ENCODE measurements at regions not wholly inside any gene's neighbourhood (a gene's known extent, or its start where the extent isn't known, plus 50 kb on each side); places are given as distances from the start of the nearest gene placed in this dataset.

DNA sequence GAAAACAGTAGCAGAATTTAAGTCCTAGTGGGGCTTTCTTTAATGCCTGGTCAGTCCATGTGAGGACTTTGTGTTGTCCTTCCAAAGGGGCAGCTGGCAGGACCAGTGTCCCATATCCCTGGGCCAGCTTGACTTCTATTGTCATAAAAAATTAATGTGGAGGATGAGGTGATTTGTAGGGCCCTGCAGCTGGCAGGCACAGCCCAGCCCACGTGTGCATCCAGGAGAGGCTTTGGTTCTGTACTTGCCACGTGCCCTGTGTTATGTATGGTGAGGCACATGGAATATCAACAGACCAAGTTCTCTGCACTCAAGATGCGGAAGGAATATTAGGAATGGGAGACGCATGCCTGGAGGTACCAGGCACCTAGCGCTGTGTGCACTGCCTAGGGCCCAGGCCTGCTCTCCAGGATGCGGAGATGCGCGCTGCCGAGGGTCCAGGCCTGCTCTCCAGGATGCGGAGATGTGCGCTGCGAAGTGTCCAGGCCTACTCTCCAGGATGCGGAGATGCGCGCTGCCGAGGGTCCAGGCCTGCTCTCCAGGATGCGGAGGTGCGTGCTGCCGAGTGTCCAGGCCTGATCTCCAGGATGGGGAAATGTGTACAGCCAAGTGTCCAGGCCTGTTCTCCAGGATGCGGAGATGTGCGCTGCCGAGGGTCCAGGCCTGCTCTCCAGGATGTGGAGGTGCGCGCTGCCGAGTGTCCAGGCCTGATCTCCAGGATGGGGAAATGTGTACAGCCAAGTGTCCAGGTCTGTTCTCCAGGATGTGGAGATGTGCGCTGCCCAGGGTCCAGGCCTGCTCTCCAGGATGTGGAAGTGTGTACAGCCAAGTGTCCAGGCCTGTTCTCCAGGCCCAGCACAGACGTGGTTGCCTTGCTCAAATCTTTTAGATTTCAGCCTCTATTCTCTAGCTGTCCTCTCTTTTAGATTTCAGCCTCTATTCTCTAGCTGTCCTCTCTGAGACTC lies 183.3 kb upstream of the ROPN1 start:
- Histone ChIP-seq H3K9ac (ENCODE audit: low read depth in 1 of 2, low read length in 2 of 2) (no peak overlapping the region), H3K4me3 (ENCODE audit: low read depth in 1 of 3, low read length in 3 of 3) (no peak overlapping the region), H3K9me3 (ENCODE audit: control insufficient read depth in 4 of 4, low read length in 3 of 4) (no peaks in the 10 kb centered on the region), H3K36me3 (ENCODE audit: control insufficient read depth in 4 of 4, insufficient read depth in 3 of 4, low read depth in 1 of 4, low read length in 3 of 4) (no peaks in the 10 kb centered on the region), H3K27me3 (ENCODE audit: control insufficient read depth in 4 of 4, insufficient read depth in 4 of 4, low read length in 3 of 4) (no peaks in the 10 kb centered on the region), H3K27ac (ENCODE audit: low read depth in 1 of 2, low read length in 2 of 2) (no peak overlapping the region), H3K4me1 (ENCODE audit: control insufficient read depth in 4 of 4, insufficient read depth in 4 of 4, low read length in 3 of 4) (no peaks in the 10 kb centered on the region)
- no peak for DNase-seq (ENCODE audit: low spot score)
- TF ChIP-seq, protein P1, sequence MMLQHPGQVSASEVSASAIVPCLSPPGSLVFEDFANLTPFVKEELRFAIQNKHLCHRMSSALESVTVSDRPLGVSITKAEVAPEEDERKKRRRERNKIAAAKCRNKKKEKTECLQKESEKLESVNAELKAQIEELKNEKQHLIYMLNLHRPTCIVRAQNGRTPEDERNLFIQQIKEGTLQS (IDR thresholded peaks at IDR 0.05), result no peak
- TF ChIP-seq, protein P2, sequence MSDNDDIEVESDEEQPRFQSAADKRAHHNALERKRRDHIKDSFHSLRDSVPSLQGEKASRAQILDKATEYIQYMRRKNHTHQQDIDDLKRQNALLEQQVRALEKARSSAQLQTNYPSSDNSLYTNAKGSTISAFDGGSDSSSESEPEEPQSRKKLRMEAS (IDR thresholded peaks at IDR 0.05), result no peak
- TF ChIP-seq HNF4A (conservative IDR thresholded peaks at IDR 0.05) (no peak), YY1 (IDR thresholded peaks at IDR 0.05) (no peak), FOXA1 (IDR thresholded peaks at IDR 0.05) (no peak), FOXA2 (IDR thresholded peaks at IDR 0.05) (no peak)
- TF ChIP-seq, protein P3, sequence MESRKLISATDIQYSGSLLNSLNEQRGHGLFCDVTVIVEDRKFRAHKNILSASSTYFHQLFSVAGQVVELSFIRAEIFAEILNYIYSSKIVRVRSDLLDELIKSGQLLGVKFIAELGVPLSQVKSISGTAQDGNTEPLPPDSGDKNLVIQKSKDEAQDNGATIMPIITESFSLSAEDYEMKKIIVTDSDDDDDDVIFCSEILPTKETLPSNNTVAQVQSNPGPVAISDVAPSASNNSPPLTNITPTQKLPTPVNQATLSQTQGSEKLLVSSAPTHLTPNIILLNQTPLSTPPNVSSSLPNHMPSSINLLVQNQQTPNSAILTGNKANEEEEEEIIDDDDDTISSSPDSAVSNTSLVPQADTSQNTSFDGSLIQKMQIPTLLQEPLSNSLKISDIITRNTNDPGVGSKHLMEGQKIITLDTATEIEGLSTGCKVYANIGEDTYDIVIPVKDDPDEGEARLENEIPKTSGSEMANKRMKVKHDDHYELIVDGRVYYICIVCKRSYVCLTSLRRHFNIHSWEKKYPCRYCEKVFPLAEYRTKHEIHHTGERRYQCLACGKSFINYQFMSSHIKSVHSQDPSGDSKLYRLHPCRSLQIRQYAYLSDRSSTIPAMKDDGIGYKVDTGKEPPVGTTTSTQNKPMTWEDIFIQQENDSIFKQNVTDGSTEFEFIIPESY (IDR thresholded peaks at IDR 0.05), result no peak
- TF ChIP-seq, protein P4, sequence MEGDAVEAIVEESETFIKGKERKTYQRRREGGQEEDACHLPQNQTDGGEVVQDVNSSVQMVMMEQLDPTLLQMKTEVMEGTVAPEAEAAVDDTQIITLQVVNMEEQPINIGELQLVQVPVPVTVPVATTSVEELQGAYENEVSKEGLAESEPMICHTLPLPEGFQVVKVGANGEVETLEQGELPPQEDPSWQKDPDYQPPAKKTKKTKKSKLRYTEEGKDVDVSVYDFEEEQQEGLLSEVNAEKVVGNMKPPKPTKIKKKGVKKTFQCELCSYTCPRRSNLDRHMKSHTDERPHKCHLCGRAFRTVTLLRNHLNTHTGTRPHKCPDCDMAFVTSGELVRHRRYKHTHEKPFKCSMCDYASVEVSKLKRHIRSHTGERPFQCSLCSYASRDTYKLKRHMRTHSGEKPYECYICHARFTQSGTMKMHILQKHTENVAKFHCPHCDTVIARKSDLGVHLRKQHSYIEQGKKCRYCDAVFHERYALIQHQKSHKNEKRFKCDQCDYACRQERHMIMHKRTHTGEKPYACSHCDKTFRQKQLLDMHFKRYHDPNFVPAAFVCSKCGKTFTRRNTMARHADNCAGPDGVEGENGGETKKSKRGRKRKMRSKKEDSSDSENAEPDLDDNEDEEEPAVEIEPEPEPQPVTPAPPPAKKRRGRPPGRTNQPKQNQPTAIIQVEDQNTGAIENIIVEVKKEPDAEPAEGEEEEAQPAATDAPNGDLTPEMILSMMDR (IDR thresholded peaks at IDR 0.05; ENCODE audit: low read depth, low read length, missing input control), result no peak
- 95% methylated on average over 27 of the region's 27 CpGs for WGBS

DNA sequence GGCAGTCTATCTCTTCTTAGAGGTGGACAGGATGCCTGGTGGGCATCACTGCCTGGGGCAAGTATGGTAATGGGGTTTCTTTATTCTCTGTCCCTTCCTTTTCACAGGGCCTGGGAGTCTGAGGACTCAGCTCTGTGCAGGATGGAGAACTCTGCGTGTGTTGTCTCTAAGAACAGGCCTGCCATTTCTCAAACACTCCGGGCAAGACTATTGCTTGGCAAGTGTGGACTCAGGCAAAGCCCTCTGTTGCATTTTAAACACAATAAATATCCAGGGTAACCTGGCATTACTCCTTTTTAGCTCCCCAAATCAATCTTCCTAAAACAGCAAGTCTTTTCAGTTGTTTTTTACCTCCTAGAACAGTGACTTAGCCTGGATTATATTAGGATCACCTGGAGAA lies 185.1 kb upstream of the ROPN1 start:
- H3K27ac ChIP-seq (ENCODE audit: low read depth in 1 of 2, low read length in 2 of 2), result no peak overlapping the region
- WGBS, result 73% methylated on average over 2 of the region's 2 CpGs
- H3K4me3 ChIP-seq (ENCODE audit: low read depth in 1 of 3, low read length in 3 of 3), result no peak overlapping the region
- H3K9me3 ChIP-seq (ENCODE audit: control insufficient read depth in 4 of 4, low read length in 3 of 4), result no peaks in the 10 kb centered on the region
- no peak for TF ChIP-seq FOXA1 (IDR thresholded peaks at IDR 0.05)
- TF ChIP-seq, protein P5, sequence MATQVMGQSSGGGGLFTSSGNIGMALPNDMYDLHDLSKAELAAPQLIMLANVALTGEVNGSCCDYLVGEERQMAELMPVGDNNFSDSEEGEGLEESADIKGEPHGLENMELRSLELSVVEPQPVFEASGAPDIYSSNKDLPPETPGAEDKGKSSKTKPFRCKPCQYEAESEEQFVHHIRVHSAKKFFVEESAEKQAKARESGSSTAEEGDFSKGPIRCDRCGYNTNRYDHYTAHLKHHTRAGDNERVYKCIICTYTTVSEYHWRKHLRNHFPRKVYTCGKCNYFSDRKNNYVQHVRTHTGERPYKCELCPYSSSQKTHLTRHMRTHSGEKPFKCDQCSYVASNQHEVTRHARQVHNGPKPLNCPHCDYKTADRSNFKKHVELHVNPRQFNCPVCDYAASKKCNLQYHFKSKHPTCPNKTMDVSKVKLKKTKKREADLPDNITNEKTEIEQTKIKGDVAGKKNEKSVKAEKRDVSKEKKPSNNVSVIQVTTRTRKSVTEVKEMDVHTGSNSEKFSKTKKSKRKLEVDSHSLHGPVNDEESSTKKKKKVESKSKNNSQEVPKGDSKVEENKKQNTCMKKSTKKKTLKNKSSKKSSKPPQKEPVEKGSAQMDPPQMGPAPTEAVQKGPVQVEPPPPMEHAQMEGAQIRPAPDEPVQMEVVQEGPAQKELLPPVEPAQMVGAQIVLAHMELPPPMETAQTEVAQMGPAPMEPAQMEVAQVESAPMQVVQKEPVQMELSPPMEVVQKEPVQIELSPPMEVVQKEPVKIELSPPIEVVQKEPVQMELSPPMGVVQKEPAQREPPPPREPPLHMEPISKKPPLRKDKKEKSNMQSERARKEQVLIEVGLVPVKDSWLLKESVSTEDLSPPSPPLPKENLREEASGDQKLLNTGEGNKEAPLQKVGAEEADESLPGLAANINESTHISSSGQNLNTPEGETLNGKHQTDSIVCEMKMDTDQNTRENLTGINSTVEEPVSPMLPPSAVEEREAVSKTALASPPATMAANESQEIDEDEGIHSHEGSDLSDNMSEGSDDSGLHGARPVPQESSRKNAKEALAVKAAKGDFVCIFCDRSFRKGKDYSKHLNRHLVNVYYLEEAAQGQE (IDR thresholded peaks at IDR 0.05), result no peak
- no peak for TF ChIP-seq JUND (IDR thresholded peaks at IDR 0.05)
- TF ChIP-seq TAF1 (conservative IDR thresholded peaks at IDR 0.05), result no peak
- TF ChIP-seq FOXA2 (IDR thresholded peaks at IDR 0.05), result no peak
- no peak for TF ChIP-seq RAD21 (IDR thresholded peaks at IDR 0.05)
- no peak for TF ChIP-seq SP1 (IDR thresholded peaks at IDR 0.05)
- no peak for TF ChIP-seq YY1 (IDR thresholded peaks at IDR 0.05)
- TF ChIP-seq HNF4A (conservative IDR thresholded peaks at IDR 0.05), result no peak
- TF ChIP-seq, protein P3 (IDR thresholded peaks at IDR 0.05), result no peak
- no peak for TF ChIP-seq NR2F2 (IDR thresholded peaks at IDR 0.05)
- TF ChIP-seq, protein P2 (IDR thresholded peaks at IDR 0.05), result no peak
- TF ChIP-seq RXRA (IDR thresholded peaks at IDR 0.05), result no peak
- TF ChIP-seq HNF4G (IDR thresholded peaks at IDR 0.05), result no peak
- TF ChIP-seq, protein P1 (IDR thresholded peaks at IDR 0.05), result no peak
- no peaks in the 10 kb centered on the region for H3K4me1 ChIP-seq (ENCODE audit: control insufficient read depth in 4 of 4, insufficient read depth in 4 of 4, low read length in 3 of 4)
- no peak for DNase-seq (ENCODE audit: low spot score)
- H3K9ac ChIP-seq (ENCODE audit: low read depth in 1 of 2, low read length in 2 of 2), result no peak overlapping the region
- H3K36me3 ChIP-seq (ENCODE audit: control insufficient read depth in 4 of 4, insufficient read depth in 3 of 4, low read depth in 1 of 4, low read length in 3 of 4), result no peaks in the 10 kb centered on the region
- no peaks in the 10 kb centered on the region for H3K27me3 ChIP-seq (ENCODE audit: control insufficient read depth in 4 of 4, insufficient read depth in 4 of 4, low read length in 3 of 4)

All from liver (tissue), 8 donors.